Thoracic aorta (tissue), 2 donors: ENCODE measurements at regions not wholly inside any gene's neighbourhood (a gene's known extent, or its start where the extent isn't known, plus 50 kb on each side); places are given as distances from the start of the nearest gene placed in this dataset.
"Not testable (repeated sequence)": the region's sequence is repeated elsewhere in the genome, so short reads cannot be mapped to it uniquely, and the experiment has no call there.

Experiments
- ATAC-seq: fragments of 150-250 bp; one replicate; pipeline ENCODE4 v1.8.0; 2017; ENCODE audit warnings: low read depth; ENCODE audit not compliant: insufficient number of reproducible peaks, low FRiP score
- DNase-seq: peaks from one replicate; pipeline ENCODE4 v3.0.0-alpha.2; 2020; ENCODE audit warnings: low spot score
- H3K27ac ChIP-seq, 2 donors: fragments of 200-600 bp; sonication (generic); 1 replicate in 1 of 2; 2 replicates in 1 of 2; pipeline ENCODE4 v1.5.1; 2016; ENCODE audit warnings: mild to moderate bottlenecking in 2 of 2, moderate library complexity in 2 of 2
- H3K27me3 ChIP-seq: fragments of 200-600 bp; sonication (generic); replicated peaks from 2 replicates; pipeline ENCODE4 v1.6.0; 2016; ENCODE audit warnings: mild to moderate bottlenecking; ENCODE audit not compliant: insufficient read depth
- H3K36me3 ChIP-seq: fragments of 200-600 bp; sonication (generic); one replicate; pipeline ENCODE4 v1.5.1; 2016
- H3K4me1 ChIP-seq, 2 donors: fragments of 200-600 bp; sonication (generic); 1 replicate in 1 of 2; 2 replicates in 1 of 2; pipeline versions ENCODE4 v1.5.1 to v1.6.0; 2016; ENCODE audit warnings: low read depth in 2 of 2, mild to moderate bottlenecking in 1 of 2; ENCODE audit not compliant: control insufficient read depth in 1 of 2
- H3K4me3 ChIP-seq: fragments of 200-600 bp; sonication (generic); 2 replicates; pipeline ENCODE4 v1.5.1; 2016; ENCODE audit warnings: mild to moderate bottlenecking
- H3K9me3 ChIP-seq: fragments of 200-600 bp; sonication (generic); 2 replicates; pipeline ENCODE4 v1.5.1; 2016
- TF ChIP-seq, protein P1 (sequence below): fragments of 200-600 bp; sonication (generic); IDR thresholded peaks from one replicate; pipeline ENCODE4 v1.5.1; 2019; ENCODE audit warnings: antibody characterized with exemption

DNA sequence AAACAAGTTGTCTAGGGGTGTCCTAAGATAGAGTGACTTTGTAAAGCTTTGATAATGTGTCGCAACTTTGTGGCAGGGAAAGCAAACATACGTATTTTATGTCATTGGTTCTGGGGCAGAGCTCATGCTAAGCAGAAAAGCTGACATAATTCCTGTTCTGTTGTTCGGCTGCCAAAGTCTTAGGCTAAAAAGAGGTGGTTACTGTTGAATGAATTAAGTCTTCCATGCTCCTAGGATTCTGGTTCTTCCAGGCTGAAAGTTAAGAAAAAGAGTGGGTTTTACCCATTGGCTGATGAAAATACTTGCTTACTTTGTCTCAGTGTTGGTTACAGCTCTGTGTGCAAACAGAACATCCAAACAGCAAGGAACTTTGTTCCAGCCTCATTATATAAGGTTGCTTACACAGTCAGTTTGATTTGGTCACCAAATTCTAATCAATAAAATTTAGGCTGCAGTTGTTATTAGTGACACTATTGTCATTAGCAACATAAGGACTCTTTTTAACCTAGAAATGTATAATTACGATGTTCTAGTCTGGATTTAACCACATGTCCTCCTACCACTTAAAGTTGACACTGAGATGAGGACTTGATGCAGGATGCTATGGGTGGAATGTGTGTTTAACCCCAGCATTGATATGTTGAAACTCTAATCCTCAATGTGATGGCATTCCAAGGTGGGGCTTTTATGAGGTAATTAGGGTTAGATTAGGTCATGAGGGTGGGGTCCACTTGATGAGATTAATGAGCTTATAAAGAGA lies 114.0 kb upstream of the GOT2 start:
- Histone ChIP-seq H3K36me3 (no peaks in the 10 kb centered on the region), H3K4me1 (no peaks in the 10 kb centered on the region), H3K4me3 (no peak overlapping the region), H3K27ac (no peak overlapping the region), H3K9me3 (no peaks in the 10 kb centered on the region), H3K27me3 (no peaks in the 10 kb centered on the region)
- DNase-seq (no peak), ATAC-seq (no peak)
- TF ChIP-seq, protein P1, sequence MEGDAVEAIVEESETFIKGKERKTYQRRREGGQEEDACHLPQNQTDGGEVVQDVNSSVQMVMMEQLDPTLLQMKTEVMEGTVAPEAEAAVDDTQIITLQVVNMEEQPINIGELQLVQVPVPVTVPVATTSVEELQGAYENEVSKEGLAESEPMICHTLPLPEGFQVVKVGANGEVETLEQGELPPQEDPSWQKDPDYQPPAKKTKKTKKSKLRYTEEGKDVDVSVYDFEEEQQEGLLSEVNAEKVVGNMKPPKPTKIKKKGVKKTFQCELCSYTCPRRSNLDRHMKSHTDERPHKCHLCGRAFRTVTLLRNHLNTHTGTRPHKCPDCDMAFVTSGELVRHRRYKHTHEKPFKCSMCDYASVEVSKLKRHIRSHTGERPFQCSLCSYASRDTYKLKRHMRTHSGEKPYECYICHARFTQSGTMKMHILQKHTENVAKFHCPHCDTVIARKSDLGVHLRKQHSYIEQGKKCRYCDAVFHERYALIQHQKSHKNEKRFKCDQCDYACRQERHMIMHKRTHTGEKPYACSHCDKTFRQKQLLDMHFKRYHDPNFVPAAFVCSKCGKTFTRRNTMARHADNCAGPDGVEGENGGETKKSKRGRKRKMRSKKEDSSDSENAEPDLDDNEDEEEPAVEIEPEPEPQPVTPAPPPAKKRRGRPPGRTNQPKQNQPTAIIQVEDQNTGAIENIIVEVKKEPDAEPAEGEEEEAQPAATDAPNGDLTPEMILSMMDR, result no peak

DNA sequence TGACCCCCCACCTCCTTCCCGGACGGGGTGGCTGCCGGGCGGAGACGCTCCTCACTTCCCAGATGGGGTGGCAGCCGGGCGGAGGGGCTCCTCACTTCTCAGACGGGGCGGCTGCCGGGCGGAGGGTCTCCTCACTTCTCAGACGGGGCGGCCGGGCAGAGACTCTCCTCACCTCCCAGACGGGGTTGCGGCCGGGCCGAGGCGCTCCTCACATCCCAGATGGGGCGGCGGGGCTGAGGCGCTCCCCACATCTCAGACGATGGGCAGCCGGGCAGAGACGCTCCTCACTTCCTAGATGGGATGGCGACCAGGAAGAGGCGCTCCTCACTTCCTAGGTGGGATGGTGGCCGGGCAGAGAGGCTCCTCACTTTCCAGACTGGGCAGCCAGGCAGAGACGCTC lies 112.1 kb upstream of the GOT2 start:
- not testable (repeated sequence) for ATAC-seq, H3K27me3 ChIP-seq, H3K4me1 ChIP-seq, DNase-seq, H3K4me3 ChIP-seq, H3K36me3 ChIP-seq, H3K9me3 ChIP-seq, H3K27ac ChIP-seq

DNA sequence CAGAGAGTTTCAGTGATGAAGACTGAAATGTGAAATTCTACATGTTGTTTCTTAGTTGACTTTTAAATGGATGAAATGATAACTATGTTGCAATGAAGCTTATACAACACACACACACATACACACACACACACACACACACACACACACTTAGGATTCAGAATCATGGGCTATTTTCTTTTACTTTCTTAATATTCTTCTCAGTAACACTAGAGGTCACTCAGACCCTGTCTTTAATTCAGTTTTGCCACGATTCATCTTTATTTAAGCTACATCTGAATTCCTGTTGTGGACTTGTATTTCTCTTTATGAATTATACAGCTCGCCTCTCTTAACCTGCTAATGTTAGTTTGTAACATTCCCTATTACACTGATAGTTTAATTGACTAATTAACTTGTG lies 109.6 kb upstream of the GOT2 start:
- H3K4me1 ChIP-seq, result no peaks in the 10 kb centered on the region
- ATAC-seq (no peak), DNase-seq (no peak)
- H3K4me3 ChIP-seq, result no peak overlapping the region
- H3K27ac ChIP-seq, result no peak overlapping the region
- TF ChIP-seq, protein P1, result no peak
- H3K27me3 ChIP-seq, result no peaks in the 10 kb centered on the region
- no peaks in the 10 kb centered on the region for H3K36me3 ChIP-seq
- no peaks in the 10 kb centered on the region for H3K9me3 ChIP-seq

DNA sequence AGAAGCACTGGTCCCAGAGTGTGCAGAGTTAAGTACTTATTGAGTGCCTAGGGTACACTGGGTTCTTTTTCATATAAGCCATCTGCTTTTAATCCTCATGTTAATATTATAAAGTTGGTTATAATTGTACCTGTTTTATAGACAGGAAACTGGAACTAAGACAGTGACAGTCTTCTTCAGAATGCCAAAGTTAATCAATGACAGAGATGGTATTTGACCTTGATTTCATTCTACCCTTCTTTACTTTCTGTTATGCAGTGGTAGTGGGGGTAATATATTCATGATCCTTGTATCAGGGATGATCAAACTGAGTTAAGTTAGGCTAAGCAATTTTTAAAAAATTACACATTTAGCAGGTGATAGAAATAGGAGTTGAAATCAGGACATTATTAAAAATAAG lies 108.6 kb upstream of the GOT2 start:
- no peaks in the 10 kb centered on the region for H3K9me3 ChIP-seq
- no peak for DNase-seq
- H3K27ac ChIP-seq, result no peak overlapping the region
- no peaks in the 10 kb centered on the region for H3K27me3 ChIP-seq
- TF ChIP-seq, protein P1, result no peak
- H3K36me3 ChIP-seq, result no peaks in the 10 kb centered on the region
- no peak for ATAC-seq
- no peaks in the 10 kb centered on the region for H3K4me1 ChIP-seq
- H3K4me3 ChIP-seq, result no peak overlapping the region

DNA sequence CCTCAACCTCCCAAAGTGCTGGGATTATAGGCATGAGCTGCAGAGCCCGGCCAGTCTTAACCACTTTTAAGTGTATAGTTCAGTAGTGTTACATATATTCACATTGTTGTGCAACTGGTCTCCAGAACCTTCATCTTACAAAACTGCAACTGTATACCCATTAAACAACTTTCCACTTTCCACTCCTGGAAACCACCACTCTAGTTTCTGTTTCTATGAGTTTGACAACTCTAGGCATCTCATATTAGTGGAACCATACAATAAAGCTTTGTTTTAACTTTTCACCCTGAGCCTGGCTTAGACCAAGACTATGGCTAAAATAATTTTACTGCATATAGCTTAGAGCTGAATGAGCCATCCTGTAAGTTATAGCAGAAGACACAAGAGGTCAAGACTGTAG lies 108.0 kb upstream of the GOT2 start:
- H3K27ac ChIP-seq, result no peak overlapping the region
- no peak for DNase-seq
- H3K4me1 ChIP-seq, result no peaks in the 10 kb centered on the region
- H3K27me3 ChIP-seq, result no peaks in the 10 kb centered on the region
- no peak overlapping the region for H3K4me3 ChIP-seq
- ATAC-seq, result no peak
- H3K9me3 ChIP-seq, result no peaks in the 10 kb centered on the region
- TF ChIP-seq, protein P1, result no peak
- no peaks in the 10 kb centered on the region for H3K36me3 ChIP-seq

DNA sequence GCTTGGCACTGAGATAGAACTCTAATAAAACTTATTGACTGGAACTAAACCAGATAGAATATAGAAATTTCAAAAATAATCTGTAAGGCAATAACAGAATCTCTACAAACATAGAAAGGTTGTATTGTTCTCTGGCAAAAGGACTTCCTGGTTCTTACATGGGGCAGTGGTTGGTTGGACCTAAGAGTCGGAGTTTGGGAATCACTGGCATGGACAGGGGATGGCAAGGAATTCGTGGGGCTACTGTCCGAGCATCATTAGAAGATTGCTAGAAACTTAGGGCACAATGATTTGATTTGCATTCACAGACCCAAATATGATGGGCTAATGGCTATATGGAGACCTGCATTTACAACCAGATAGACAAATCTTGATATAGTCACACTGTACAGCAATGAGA lies 103.8 kb upstream of the GOT2 start:
- H3K27me3 ChIP-seq, result no peaks in the 10 kb centered on the region
- no peaks in the 10 kb centered on the region for H3K9me3 ChIP-seq
- ATAC-seq, result no peak
- H3K36me3 ChIP-seq, result no peaks in the 10 kb centered on the region
- no peak overlapping the region for H3K4me3 ChIP-seq
- H3K27ac ChIP-seq, result no peak overlapping the region
- H3K4me1 ChIP-seq, result no peaks in the 10 kb centered on the region
- DNase-seq, result no peak
- TF ChIP-seq, protein P1, result no peak
